GM18868 (cell line): ENCODE measurements at regions not wholly inside any gene's neighbourhood (a gene's known extent, or its start where the extent isn't known, plus 50 kb on each side); places are given as distances from the start of the nearest gene placed in this dataset.
"Not testable (repeated sequence)": the region's sequence is repeated elsewhere in the genome, so short reads cannot be mapped to it uniquely, and the experiment has no call there.

Experiments used
- ATAC-seq: cut with Tn5 transposase; IDR thresholded peaks from one replicate; pipeline ENCODE4 v1.9.1; 2021; ENCODE audit warnings: mild to moderate bottlenecking, moderate library complexity; ENCODE audit not compliant: unreplicated experiment

GRCh38 chr3:21979706-21980105 lies 228.7 kb upstream of the ZNF385D start:
- ATAC-seq = no peak

- ATAC-seq = no peak
Observed at GRCh38 chr3:21989341-21990042, 238.5 kb upstream of the ZNF385D start.

- ATAC-seq = no peak
Observed at GRCh38 chr3:21991061-21991460, 240.1 kb upstream of the ZNF385D start.

DNA sequence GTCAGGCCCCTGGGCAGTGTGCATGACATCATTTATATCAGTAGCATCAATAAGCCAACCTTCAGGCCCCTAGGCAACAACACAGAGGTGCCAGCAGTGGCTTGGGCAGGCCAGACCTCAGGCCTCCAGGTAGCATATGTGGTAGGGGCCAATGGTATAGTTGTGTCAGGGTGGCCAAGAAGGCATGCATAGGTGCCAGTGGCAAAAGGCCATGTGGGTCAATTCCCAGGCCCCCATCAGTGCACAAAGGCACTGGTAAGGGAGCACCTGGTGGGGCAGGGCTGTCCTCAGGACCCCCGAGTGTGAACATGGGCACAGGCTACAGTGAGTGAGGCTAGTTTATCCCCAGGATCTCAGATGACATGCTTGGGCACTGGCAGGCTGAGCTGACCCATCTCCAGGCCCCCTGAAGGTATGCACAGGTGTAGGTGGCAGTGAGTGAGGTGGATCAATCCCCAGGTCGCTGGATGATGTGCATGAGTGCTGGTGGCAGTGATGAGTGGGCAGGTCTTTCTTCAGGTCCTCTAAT lies 244.1 kb upstream of the ZNF385D start:
- no peak for ATAC-seq

DNA sequence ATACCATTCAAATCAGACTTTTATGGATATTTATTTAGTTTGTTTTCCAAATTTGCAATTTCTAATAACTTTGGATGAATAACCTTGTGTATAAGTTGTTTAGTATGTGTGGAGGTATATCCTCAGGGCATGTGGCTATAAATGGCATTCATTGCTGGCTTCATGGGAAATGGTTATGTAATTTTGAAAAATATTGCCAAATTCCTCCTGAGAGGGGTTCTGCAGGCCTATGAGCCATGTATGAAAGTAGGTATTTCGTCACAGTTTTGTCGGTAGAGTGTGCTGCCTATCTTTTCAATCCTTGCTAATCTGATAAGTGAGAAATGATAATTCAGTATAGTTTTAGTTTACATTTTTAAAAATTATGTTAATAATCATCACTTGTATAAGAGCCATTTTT lies 256.4 kb upstream of the ZNF385D start:
- no peak for ATAC-seq

DNA sequence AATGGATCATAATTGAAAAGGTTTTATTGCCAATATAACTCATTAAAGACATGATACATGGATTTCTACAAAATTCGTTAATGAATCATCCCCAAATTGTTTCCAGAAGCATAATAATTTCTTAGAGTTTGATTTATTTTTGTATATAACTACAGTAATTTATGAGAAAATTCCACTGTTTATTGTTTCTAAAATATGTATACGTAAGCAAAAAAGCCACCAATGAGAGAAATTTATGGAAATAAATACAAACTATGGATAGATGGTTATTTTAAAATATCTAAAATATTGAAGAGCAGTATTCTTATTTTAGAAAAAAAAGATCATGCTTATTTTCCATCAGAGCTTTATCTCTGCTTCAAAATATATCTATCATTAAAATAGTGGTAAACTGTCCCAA lies 260.0 kb upstream of the ZNF385D start:
- ATAC-seq = no peak

GRCh38 chr3:22012471-22012870 lies 261.5 kb upstream of the ZNF385D start:
- ATAC-seq = no peak

DNA sequence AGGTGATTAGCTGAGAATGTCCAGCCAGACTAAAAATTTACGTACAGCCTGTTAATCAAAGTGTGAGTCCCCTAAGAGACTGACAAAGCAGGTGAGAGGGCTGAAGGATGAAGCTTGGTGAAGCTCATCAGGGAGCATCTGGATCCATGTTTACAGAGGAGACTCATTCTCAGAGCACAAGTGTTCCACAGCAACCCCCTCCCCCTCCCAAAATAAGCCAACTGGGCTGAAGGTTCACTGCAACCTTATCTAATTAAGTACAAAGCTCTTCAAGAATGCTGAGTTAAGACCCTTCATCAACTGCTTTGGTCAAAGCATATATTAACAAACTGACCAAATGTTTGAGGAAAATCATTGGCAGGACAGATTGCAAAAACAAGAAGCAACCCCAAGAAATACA lies 262.6 kb upstream of the ZNF385D start:
- ATAC-seq = no peak

GRCh38 chr3:22016197-22016596 lies 265.2 kb upstream of the ZNF385D start:
- no peak for ATAC-seq

DNA sequence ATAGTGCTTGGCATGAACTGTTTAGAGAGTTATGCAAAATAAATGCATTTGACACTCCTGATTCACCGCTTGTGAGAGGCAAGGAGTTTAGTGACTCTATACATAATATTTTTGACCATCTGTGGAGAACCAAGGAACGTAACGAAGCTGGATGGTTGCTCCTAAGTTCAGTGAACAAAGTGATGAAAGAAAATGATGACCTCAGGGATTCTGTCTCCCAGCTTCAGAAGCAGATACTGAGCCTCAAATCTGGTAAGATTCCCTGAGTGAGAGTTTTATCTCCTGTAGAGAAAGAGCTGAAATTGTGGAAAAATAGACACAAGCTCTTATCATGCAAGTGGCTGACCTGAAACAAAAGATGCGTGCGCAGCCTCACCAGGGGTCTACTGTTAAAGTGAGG lies 273.6 kb upstream of the ZNF385D start:
- not testable (repeated sequence) for ATAC-seq

- no peak for ATAC-seq
Observed at GRCh38 chr3:22029480-22029879, 278.5 kb upstream of the ZNF385D start.

DNA sequence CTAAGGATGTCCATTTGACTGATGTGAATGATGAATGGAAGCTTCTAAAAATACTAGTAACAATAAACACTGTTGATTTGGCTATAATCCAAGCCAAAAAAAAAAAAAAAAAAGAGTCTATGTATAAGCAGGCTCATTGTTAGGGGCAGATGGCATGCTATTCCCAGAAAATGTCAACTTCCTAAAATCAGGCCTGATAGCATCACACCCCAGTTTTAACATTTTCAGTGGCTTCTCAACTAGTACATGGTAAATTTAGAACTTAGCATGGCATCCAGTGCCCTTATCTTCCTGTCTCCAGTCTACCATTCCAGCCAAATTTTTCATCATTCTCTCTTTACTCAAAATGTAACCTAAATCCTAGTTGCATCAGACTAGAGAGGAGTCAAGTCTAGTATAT lies 288.2 kb upstream of the ZNF385D start:
- ATAC-seq = no peak

GRCh38 chr3:22040150-22040549 lies 289.1 kb upstream of the ZNF385D start:
- no peak for ATAC-seq

DNA sequence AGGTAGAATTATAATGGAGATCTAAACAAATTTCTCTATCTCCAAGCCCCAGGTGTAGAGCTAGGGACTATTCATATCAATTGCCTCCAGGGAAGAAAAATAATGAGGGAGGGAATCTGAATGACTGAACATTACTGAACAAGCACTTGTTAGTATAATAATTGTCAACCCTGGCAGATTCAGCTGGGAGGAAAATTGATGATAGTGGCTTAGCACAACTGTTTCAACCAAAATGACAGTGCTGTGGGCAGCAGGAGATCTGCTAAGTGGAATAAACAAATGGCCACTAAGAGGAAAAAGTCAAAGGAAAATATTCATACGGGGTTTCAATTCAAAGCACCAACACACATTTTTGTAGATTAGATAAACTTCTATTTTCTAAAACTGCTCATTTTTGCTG lies 294.9 kb upstream of the ZNF385D start:
- ATAC-seq = no peak

GRCh38 chr3:22063500-22063899 lies 312.5 kb upstream of the ZNF385D start:
- no peak for ATAC-seq

GRCh38 chr3:22068619-22069018 lies 317.6 kb upstream of the ZNF385D start:
- no peak for ATAC-seq

- ATAC-seq = no peak
Observed at GRCh38 chr3:22088204-22088603, 337.2 kb upstream of the ZNF385D start.

GRCh38 chr3:22089284-22089683 lies 338.3 kb upstream of the ZNF385D start:
- ATAC-seq = peak; percentile 82

- ATAC-seq = no peak
Observed at GRCh38 chr3:22091329-22091728, 340.3 kb upstream of the ZNF385D start.

- ATAC-seq = no peak
Observed at GRCh38 chr3:22098021-22098420, 347.0 kb upstream of the ZNF385D start.

DNA sequence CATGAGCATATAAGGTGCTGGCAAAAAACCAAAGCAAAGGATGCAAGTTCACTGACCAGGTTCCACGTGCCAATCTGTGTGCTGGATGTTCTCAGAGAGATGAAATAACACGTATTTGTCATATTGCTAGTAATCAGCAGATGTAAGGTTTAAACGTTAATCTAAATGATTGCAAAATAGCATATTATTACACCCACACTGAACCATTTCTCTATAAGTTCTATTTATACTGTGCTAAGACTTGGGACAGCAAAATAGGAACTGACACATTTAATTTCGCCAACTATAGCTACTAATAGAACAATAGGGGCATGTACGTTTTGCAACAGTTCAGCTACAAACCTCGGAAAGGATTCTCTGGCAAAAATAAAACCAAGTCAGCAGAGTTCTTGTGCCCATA lies 350.3 kb upstream of the ZNF385D start:
- no peak for ATAC-seq

DNA sequence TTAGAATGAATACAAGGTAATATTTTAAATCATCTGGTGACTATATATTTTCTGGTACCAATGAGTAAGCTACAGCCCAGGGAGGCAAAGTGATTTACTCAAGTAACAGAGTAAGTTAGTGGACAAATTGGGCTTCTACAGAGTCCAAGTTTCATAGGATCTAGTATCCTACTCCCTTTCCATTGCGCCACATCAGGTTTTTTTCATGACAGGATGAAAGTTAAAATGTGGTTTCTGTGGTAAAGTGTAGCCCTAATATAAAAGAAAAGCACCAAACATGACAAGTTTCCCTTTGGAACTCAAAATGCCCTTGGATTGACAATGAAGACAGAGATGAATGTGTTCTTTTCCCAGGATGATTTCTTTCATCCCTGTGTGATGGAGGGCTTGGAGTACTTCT lies 350.8 kb upstream of the ZNF385D start:
- ATAC-seq = no peak

DNA sequence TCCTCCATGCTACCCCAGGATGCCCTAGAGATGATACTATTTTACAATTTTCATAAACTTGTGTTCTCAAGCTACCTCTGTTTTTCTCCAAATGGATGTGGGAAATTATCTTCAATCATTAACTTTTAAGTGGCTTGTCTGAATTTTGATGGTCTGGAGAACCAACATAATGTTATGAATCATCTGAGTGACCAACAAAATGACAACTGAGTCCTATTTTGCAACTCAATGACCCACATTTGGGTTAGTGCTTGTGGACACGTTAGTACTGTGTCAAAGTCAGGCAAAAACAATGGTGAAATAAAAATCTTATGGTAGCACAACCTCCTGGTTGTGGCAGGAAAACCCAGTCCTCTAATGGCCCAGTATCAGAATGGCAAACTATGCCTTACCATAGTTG lies 352.4 kb upstream of the ZNF385D start:
- ATAC-seq = no peak
